Mesenchymal stem cell (in vitro differentiated cells and primary cell): ENCODE measurements at regions not wholly inside any gene's neighbourhood (a gene's known extent, or its start where the extent isn't known, plus 50 kb on each side); places are given as distances from the start of the nearest gene placed in this dataset. TPM values are rescaled to one million over a fixed set of nuclear protein-coding genes. Genes with fewer than 3 reads are reported as not detected.

Experiments
- DNase-seq: peaks from one replicate; pipeline ENCODE4 v3.0.0-alpha.2; 2013
- H2AFZ ChIP-seq: one replicate; pipeline ENCODE4 v1.6.1; 2013; ENCODE audit warnings: low read depth, mild to moderate bottlenecking, control low read depth, inconsistent platforms, low read length, moderate library complexity
- H2AK5ac ChIP-seq: 2 replicates; pipeline ENCODE4 v1.6.1; 2013; ENCODE audit warnings: low read length, moderate library complexity, mild to moderate bottlenecking, inconsistent platforms; ENCODE audit not compliant: severe bottlenecking
- H2BK120ac ChIP-seq: one replicate; pipeline ENCODE4 v1.6.1; 2013; ENCODE audit warnings: low read depth, mild to moderate bottlenecking, inconsistent platforms, low read length, moderate library complexity
- H2BK12ac ChIP-seq, 2 experiments: one replicate each; pipeline ENCODE4 v1.6.1; 2013; ENCODE audit warnings: inconsistent platforms in 2 of 2, low read length in 2 of 2, mild to moderate bottlenecking in 2 of 2, moderate library complexity in 2 of 2, control low read depth in 1 of 2
- H2BK15ac ChIP-seq: one replicate; pipeline ENCODE4 v1.6.1; 2013; ENCODE audit warnings: mild to moderate bottlenecking, low read depth, inconsistent platforms; ENCODE audit not compliant: poor library complexity, severe bottlenecking
- H2BK5ac ChIP-seq: 2 replicates; pipeline ENCODE4 v1.6.1; 2013; ENCODE audit warnings: low read depth, mild to moderate bottlenecking, low read length, control low read depth, inconsistent platforms; ENCODE audit not compliant: poor library complexity, severe bottlenecking
- H3K14ac ChIP-seq, 2 experiments: one replicate each; pipeline ENCODE4 v1.6.1; 2013; ENCODE audit warnings: inconsistent platforms in 2 of 2, low read length in 2 of 2, control low read depth in 1 of 2, mild to moderate bottlenecking in 1 of 2, moderate library complexity in 1 of 2
- H3K18ac ChIP-seq, 2 experiments: one replicate each; pipeline ENCODE4 v1.6.1; 2013; ENCODE audit warnings: inconsistent platforms in 2 of 2, low read length in 2 of 2, control low read depth in 1 of 2, low read depth in 1 of 2, mild to moderate bottlenecking in 1 of 2
- H3K23ac ChIP-seq, 2 experiments: one replicate each; pipeline ENCODE4 v1.6.1; 2013; ENCODE audit warnings: inconsistent platforms in 2 of 2, low read length in 2 of 2, mild to moderate bottlenecking in 2 of 2, moderate library complexity in 2 of 2, control low read depth in 1 of 2
- H3K27ac ChIP-seq: 2 replicates; pipeline ENCODE4 v1.5.1; 2013; ENCODE audit warnings: mild to moderate bottlenecking, moderate library complexity, low read length, control low read depth, inconsistent platforms; ENCODE audit not compliant: poor library complexity, severe bottlenecking
- H3K27me3 ChIP-seq, 2 experiments: 2 replicates each; pipeline versions ENCODE4 v1.6.1 to v1.7.0; 2013; ENCODE audit warnings: low read length in 2 of 2, mild to moderate bottlenecking in 2 of 2, moderate library complexity in 2 of 2, control low read depth in 1 of 2, inconsistent platforms in 1 of 2; ENCODE audit not compliant: control insufficient read depth in 1 of 2, insufficient read depth in 1 of 2
- H3K36me3 ChIP-seq, 2 experiments: 2 replicates each; pipeline versions ENCODE4 v1.6.1 to v1.7.0; 2013; ENCODE audit warnings: low read length in 2 of 2, control low read depth in 1 of 2, inconsistent platforms in 1 of 2, low read depth in 1 of 2, mild to moderate bottlenecking in 1 of 2; ENCODE audit not compliant: insufficient read depth in 2 of 2, control insufficient read depth in 1 of 2
- H3K4ac ChIP-seq, 2 experiments: one replicate each; pipeline ENCODE4 v1.6.1; 2013; ENCODE audit warnings: inconsistent platforms in 2 of 2, low read length in 2 of 2, mild to moderate bottlenecking in 2 of 2, moderate library complexity in 2 of 2, control low read depth in 1 of 2, low read depth in 1 of 2
- H3K4me1 ChIP-seq: 2 replicates; pipeline ENCODE4 v1.6.1; 2013; ENCODE audit warnings: low read depth, low read length, control low read depth; ENCODE audit not compliant: control insufficient read depth, insufficient read depth
- H3K4me2 ChIP-seq: 2 replicates; pipeline ENCODE4 v1.6.1; 2013; ENCODE audit warnings: low read length, mild to moderate bottlenecking, inconsistent platforms; ENCODE audit not compliant: poor library complexity, severe bottlenecking
- H3K4me3 ChIP-seq, 2 experiments: 2 replicates each; pipeline versions ENCODE4 v1.5.1 to v1.7.0; 2013; ENCODE audit warnings: low read length in 2 of 2, mild to moderate bottlenecking in 2 of 2, control low read depth in 1 of 2, low read depth in 1 of 2; ENCODE audit not compliant: insufficient read depth in 1 of 2
- H3K79me1 ChIP-seq: replicated peaks from 2 replicates; pipeline ENCODE4 v1.6.1; 2013; ENCODE audit warnings: mild to moderate bottlenecking, control low read depth, low read length, inconsistent platforms; ENCODE audit not compliant: poor library complexity, severe bottlenecking
- H3K9ac ChIP-seq: 2 replicates; pipeline ENCODE4 v1.7.0; 2013; ENCODE audit warnings: mild to moderate bottlenecking, low read length, moderate library complexity
- H3K9me3 ChIP-seq: 2 replicates; pipeline ENCODE4 v1.7.0; 2013; ENCODE audit warnings: mild to moderate bottlenecking, low read length; ENCODE audit not compliant: control insufficient read depth
- H4K8ac ChIP-seq: one replicate; pipeline ENCODE4 v1.6.1; 2013; ENCODE audit warnings: inconsistent platforms, mild to moderate bottlenecking, low read length, moderate library complexity
- H4K91ac ChIP-seq: one replicate; pipeline ENCODE4 v1.6.1; 2013; ENCODE audit warnings: mild to moderate bottlenecking, low read length, inconsistent platforms
- WGBS: methylation state at CpG from one replicate; pipeline ENCODE4 v1.1.7; 2013; ENCODE audit warnings: mixed read lengths; 5-methylcytosine and 5-hydroxymethylcytosine counted together
- small RNA-seq: library from polyadenylated mRNA; stranded (forward); fragments of <200 nt; extraction: miRNeasy Mini kit (QIAGEN cat#:217004); gene quantifications from one replicate; pipeline ENCODE3, GENCODE V24; 2013; ENCODE audit warnings: low read depth

DNA sequence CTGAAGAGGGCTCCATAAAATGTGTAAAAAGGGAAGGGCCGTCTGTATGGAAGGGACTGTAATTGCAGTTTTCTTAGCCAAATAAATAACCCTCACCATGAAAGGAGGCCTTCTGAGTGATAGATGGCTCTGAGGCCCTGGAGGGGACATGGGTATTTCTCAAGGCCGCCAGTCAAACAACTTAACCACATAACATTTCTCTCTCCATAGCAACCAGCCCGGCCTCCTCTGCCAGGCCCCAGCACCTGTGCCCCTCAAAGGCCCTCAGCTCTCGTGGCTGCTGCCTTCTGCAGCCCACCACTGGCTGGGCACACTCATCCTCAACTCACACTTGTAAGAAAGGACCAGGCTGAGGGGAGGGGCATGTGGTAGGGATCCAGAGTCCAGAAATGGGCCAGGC lies 57.0 kb upstream of the GJB5 start:
- Histone ChIP-seq H4K91ac (no peak overlapping the region), H3K36me3 (no peaks in the 10 kb centered on the region), H2AFZ (no peak overlapping the region), H3K4me2 (no peak overlapping the region), H2BK5ac (no peak overlapping the region), H3K4me1 (no peaks in the 10 kb centered on the region), H2BK120ac (no peak overlapping the region), H3K4ac (no peak overlapping the region), H4K8ac (no peak overlapping the region), H3K27me3 (peaks cover 0 to 39% of the 10 kb centered on the region in 2 experiments), H3K9me3 (peaks cover 9% of the 10 kb centered on the region), H3K14ac (no peak overlapping the region), H3K18ac (no peak overlapping the region), H2BK15ac (no peak overlapping the region), H3K79me1 (no peaks in the 10 kb centered on the region), H3K27ac (no peak overlapping the region), H3K23ac (no peak overlapping the region), H3K4me3 (no peak overlapping the region), H2AK5ac (no peak overlapping the region), H2BK12ac (no peak overlapping the region), H3K9ac (no peak overlapping the region)
- WGBS = 67% methylated on average over 3 of the region's 4 CpGs
- no peak for DNase-seq

DNA sequence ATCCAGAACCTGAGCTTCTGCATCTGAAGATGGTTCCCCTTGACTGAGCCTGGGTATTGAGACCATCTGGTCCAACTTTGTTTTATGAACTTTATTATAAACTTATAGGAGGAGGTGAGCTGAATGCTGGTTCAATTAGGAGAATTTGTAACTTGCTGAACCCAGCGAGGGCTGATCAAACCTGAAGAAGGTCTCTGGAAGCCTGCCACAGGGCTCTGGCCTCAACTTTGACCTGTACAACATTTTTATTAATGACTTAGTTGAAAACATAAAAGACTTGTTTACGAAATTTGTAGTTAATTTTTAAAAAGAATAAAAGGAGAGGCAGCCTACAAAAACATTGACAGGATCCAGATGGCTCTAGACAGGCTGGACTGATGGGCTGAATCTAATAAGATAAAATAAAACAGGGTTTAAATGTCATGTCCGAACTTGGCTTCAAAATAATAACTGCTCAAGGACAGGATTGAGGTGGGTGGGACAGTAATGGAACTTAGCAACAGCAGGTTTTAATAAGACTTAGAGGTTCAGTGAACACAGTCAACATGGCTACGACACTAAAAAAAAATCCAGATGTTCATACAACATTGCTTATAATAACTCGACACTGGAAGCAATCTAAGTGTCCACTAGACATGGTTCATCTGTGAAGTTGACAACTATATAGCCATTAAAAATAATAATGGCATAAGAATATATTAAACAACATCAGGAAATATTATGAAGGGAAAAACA lies 53.4 kb upstream of the GJB5 start:
- Histone ChIP-seq H2AK5ac (no peak overlapping the region), H3K9me3 (no peaks in the 10 kb centered on the region), H2BK15ac (no peak overlapping the region), H3K4me3 (no peak overlapping the region), H3K27ac (no peak overlapping the region), H3K27me3 (peaks cover 0 to 52% of the 10 kb centered on the region in 2 experiments), H3K4ac (no peak overlapping the region), H3K18ac (no peak overlapping the region), H3K23ac (no peak overlapping the region), H2BK12ac (no peak overlapping the region), H2BK5ac (no peak overlapping the region), H2BK120ac (no peak overlapping the region), H4K91ac (no peak overlapping the region), H3K14ac (no peak overlapping the region), H2AFZ (no peak overlapping the region), H3K4me1 (no peaks in the 10 kb centered on the region), H3K79me1 (no peaks in the 10 kb centered on the region), H3K36me3 (no peaks in the 10 kb centered on the region), H4K8ac (no peak overlapping the region), H3K9ac (no peak overlapping the region), H3K4me2 (no peak overlapping the region)
- DNase-seq = no peak
- WGBS = 52% methylated on average over 4 of the region's 5 CpGs

Small RNA genes lying in the stretch of these regions (small RNA-seq; reads per million reads assigned to genes)
- not detected for gene MIR552
